Activated CD8-positive, alpha-beta T cell treated with anti-CD3 and anti-CD28 coated beads for 36 hours (primary cell): ENCODE measurements at regions not wholly inside any gene's neighbourhood (a gene's known extent, or its start where the extent isn't known, plus 50 kb on each side); places are given as distances from the start of the nearest gene placed in this dataset.
"Not testable (repeated sequence)": the region's sequence is repeated elsewhere in the genome, so short reads cannot be mapped to it uniquely, and the experiment has no call there.

Experiments
- ATAC-seq: fragments of 200-7000 bp; cut with Tn5 transposase; one replicate; pipeline ENCODE4 v1.10.0; 2021; ENCODE audit warnings: mild to moderate bottlenecking, moderate library complexity
- CTCF ChIA-PET: fragments of 350-600 bp; sonication (Branson Sonifier 250); formaldehyde crosslinking; loops from one replicate; lab custom pipeline; 2021; ENCODE audit warnings: antibody characterized with exemption; lab: Charles Lee
- POLR2A ChIA-PET: fragments of 350-600 bp; sonication (Branson Sonifier 250); formaldehyde crosslinking; loops from one replicate; lab custom pipeline; 2021; ENCODE audit warnings: antibody characterized with exemption; lab: Charles Lee
- DNase-seq: peaks from one replicate; pipeline ENCODE4 v3.0.0-alpha.2; 2020
- H3K27ac Mint-ChIP-seq: one replicate; pipeline ENCODE4 v1.8.0; 2021; ENCODE audit warnings: mild to moderate bottlenecking, mixed read lengths
- H3K27me3 Mint-ChIP-seq: one replicate; pipeline ENCODE4 v1.8.0; 2021; ENCODE audit warnings: mixed read lengths
- H3K36me3 Mint-ChIP-seq: one replicate; pipeline ENCODE4 v1.8.0; 2021; ENCODE audit warnings: low read depth, mixed read lengths
- H3K4me1 Mint-ChIP-seq: one replicate; pipeline ENCODE4 v1.8.0; 2021; ENCODE audit warnings: low read depth, mixed read lengths
- H3K4me3 Mint-ChIP-seq: one replicate; pipeline ENCODE4 v1.8.0; 2021; ENCODE audit warnings: mild to moderate bottlenecking, moderate library complexity, mixed read lengths
- H3K9me3 Mint-ChIP-seq: one replicate; pipeline ENCODE4 v1.8.0; 2021; ENCODE audit warnings: mixed read lengths
- CTCF ChIP-seq: fragments of 200-600 bp; IDR thresholded peaks from one replicate; pipeline ENCODE4 v1.8.0; 2022; ENCODE audit warnings: antibody characterized with exemption, mild to moderate bottlenecking
- intact Hi-C: fragments of 100-400 bp; cut with micrococcal nuclease; formaldehyde crosslinking; loops from one replicate; pipeline ENCODE4 v1.10.0; 2022

GRCh38 chr3:182516597-182517336, 276.5 kb upstream of the ATP11B start:
- H3K9me3 Mint-ChIP-seq = no peaks in the 10 kb centered on the region
- no peaks in the 10 kb centered on the region for H3K4me1 Mint-ChIP-seq
- CTCF ChIA-PET = interaction anchor here (0.7 kb wide), 1 partner anchor 9 kb away, joined by 3 read pairs; no protein-coding TSS in a partner anchor

GRCh38 chr3:182519569-182519968, 273.7 kb upstream of the ATP11B start:
- intact Hi-C loops = no loop called here
- Mint-ChIP-seq H3K27ac (no peak overlapping the region), H3K4me1 (no peaks in the 10 kb centered on the region), H3K4me3 (no peak overlapping the region), H3K9me3 (no peaks in the 10 kb centered on the region), H3K27me3 (no peaks in the 10 kb centered on the region), H3K36me3 (no peaks in the 10 kb centered on the region)
- ChIA-PET POLR2A (no interaction called here), CTCF (no interaction called here)
- DNase-seq (no peak), ATAC-seq (no peak)
- TF ChIP-seq CTCF = no peak

More at GRCh38 chr3:182516597-182517336, 276.5 kb upstream of the ATP11B start:
- no peak for TF ChIP-seq CTCF
- intact Hi-C loops = no loop called here
- Mint-ChIP-seq H3K36me3 (no peaks in the 10 kb centered on the region), H3K4me3 (no peak overlapping the region), H3K27ac (no peak overlapping the region), H3K27me3 (no peaks in the 10 kb centered on the region)
- DNase-seq (no peak), ATAC-seq (no peak)
- POLR2A ChIA-PET = no interaction called here

- intact Hi-C loops = no loop called here
- Mint-ChIP-seq H3K27ac (no peak overlapping the region), H3K4me1 (no peaks in the 10 kb centered on the region), H3K9me3 (no peaks in the 10 kb centered on the region), H3K4me3 (no peak overlapping the region), H3K27me3 (no peaks in the 10 kb centered on the region), H3K36me3 (no peaks in the 10 kb centered on the region)
- ChIA-PET POLR2A (no interaction called here), CTCF (no interaction called here)
- DNase-seq (no peak), ATAC-seq (no peak)
- TF ChIP-seq CTCF = no peak
These were observed 272.0 kb upstream of the ATP11B start for GRCh38 chr3:182521339-182521738.

- H3K36me3 Mint-ChIP-seq, H3K27me3 Mint-ChIP-seq, POLR2A ChIA-PET, intact Hi-C loops, CTCF ChIA-PET, H3K4me1 Mint-ChIP-seq, H3K4me3 Mint-ChIP-seq, H3K27ac Mint-ChIP-seq, DNase-seq, H3K9me3 Mint-ChIP-seq, ATAC-seq: not testable (repeated sequence)
These were observed 269.9 kb upstream of the ATP11B start for GRCh38 chr3:182523424-182523823.

GRCh38 chr3:182523836-182524235, 269.5 kb upstream of the ATP11B start:
- POLR2A ChIA-PET = no interaction called here
- Mint-ChIP-seq H3K36me3 (no peaks in the 10 kb centered on the region), H3K27me3 (no peaks in the 10 kb centered on the region)

More at GRCh38 chr3:182523836-182524235, 269.5 kb upstream of the ATP11B start:
- H3K9me3 Mint-ChIP-seq = no peaks in the 10 kb centered on the region
- intact Hi-C loops = no loop called here
- ATAC-seq (no peak), DNase-seq (no peak)
- H3K4me3 Mint-ChIP-seq = no peak overlapping the region
- CTCF ChIA-PET = no interaction called here
- no peak overlapping the region for H3K27ac Mint-ChIP-seq
- no peaks in the 10 kb centered on the region for H3K4me1 Mint-ChIP-seq
- TF ChIP-seq CTCF = no peak
